ENCODE measurements at regions not wholly inside any gene's neighbourhood (a gene's known extent, or its start where the extent isn't known, plus 50 kb on each side); places are given as distances from the start of the nearest gene placed in this dataset.

DNA sequence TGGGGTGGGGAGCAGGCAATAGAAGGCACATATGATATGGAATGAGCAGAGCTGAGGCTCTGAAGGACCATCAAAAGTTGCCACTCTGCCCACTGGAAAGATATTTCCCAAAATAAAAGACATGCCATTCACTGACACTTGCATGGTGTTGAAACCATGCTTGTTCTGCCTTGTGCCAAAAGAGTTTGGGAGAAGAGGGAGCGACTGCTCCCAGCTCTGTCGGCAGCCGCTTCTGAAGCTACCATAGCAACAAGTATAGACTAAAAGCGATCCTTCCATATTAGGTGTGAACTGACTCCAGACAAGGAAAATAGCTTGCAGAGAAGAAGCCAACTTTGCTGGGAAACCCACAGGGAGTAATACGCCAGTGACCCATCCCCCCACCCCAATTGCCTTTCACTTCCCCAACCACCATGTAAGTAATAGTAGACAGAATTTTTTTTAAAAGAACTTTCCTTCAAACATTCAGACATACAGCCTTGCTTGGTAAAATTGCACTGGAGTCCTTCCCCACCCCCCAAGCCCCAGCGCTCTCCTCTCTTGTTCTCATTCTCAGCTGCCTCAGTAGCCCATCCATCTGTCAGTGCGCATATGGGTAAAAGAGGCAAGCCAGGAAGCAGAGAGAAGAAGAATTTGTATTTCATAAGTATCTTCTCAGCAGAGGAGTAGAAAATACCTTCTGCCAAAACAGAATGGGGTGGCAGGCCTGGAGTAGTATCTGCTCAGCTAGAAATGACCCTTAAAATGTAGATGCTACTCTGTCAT is 263.7 kb downstream of the OMA1 start:
- H3K36me3 ChIP-seq (ENCODE audit: insufficient read depth, low read length): no peaks in the 10 kb centered on the region
- peaks cover 9% of the 10 kb centered on the region for H3K4me1 ChIP-seq (ENCODE audit: low read length)
- no peak overlapping the region for H3K27ac ChIP-seq (ENCODE audit: low read length)
- H3K9me3 ChIP-seq (ENCODE audit: low read length): no peaks in the 10 kb centered on the region
- no peaks in the 10 kb centered on the region for H3K79me2 ChIP-seq (ENCODE audit: low read length)
- H4K20me1 ChIP-seq (ENCODE audit: insufficient read depth, low read depth, low read length): no peaks in the 10 kb centered on the region
- DNase-seq: no peak
- no peak overlapping the region for H3K4me2 ChIP-seq (ENCODE audit: low read depth, low read length, poor library complexity, severe bottlenecking)
- H2AFZ ChIP-seq (ENCODE audit: low read length): no peak overlapping the region
- H3K9ac ChIP-seq (ENCODE audit: low read length): no peak overlapping the region
- no peaks in the 10 kb centered on the region for H3K27me3 ChIP-seq (ENCODE audit: low read length)
- no peaks in the 10 kb centered on the region for H3K9me2 ChIP-seq (replicated peaks; ENCODE audit: insufficient read depth, low read length)
- no peak overlapping the region for H3K4me3 ChIP-seq (ENCODE audit: low read length)

DNA sequence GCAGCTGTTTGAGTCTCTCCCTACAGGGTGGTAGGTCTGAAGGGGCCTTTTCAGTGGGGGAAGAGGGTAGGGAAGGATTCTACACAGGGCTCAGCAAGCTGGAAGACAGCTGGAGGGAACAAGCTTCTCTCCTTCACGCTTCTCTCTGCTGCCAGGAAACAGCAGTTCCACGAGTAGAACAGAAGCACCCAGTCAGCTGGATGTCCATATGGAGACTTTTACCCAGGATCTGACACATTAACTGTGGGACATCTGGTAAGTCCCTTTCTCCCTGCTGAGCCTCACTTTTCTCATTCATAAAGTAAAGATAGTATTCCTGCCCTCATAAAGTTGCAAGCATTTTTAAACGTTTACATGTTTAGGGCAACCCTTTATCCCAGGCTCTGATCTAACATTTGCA is 280.3 kb downstream of the OMA1 start:
- H3K79me2 ChIP-seq (ENCODE audit: low read length): no peaks in the 10 kb centered on the region
- no peaks in the 10 kb centered on the region for H3K4me1 ChIP-seq (ENCODE audit: low read length)
- H2AFZ ChIP-seq (ENCODE audit: low read length): no peak overlapping the region
- H3K9ac ChIP-seq (ENCODE audit: low read length): no peak overlapping the region
- DNase-seq: no peak
- no peaks in the 10 kb centered on the region for H4K20me1 ChIP-seq (ENCODE audit: insufficient read depth, low read depth, low read length)
- no peak overlapping the region for H3K4me3 ChIP-seq (ENCODE audit: low read length)
- H3K27me3 ChIP-seq (ENCODE audit: low read length): no peaks in the 10 kb centered on the region
- no peaks in the 10 kb centered on the region for H3K9me3 ChIP-seq (ENCODE audit: low read length)
- no peak overlapping the region for H3K4me2 ChIP-seq (ENCODE audit: low read depth, low read length, poor library complexity, severe bottlenecking)
- H3K36me3 ChIP-seq (ENCODE audit: insufficient read depth, low read length): no peaks in the 10 kb centered on the region
- no peak overlapping the region for H3K27ac ChIP-seq (ENCODE audit: low read length)
- no peaks in the 10 kb centered on the region for H3K9me2 ChIP-seq (replicated peaks; ENCODE audit: insufficient read depth, low read length)

DNA sequence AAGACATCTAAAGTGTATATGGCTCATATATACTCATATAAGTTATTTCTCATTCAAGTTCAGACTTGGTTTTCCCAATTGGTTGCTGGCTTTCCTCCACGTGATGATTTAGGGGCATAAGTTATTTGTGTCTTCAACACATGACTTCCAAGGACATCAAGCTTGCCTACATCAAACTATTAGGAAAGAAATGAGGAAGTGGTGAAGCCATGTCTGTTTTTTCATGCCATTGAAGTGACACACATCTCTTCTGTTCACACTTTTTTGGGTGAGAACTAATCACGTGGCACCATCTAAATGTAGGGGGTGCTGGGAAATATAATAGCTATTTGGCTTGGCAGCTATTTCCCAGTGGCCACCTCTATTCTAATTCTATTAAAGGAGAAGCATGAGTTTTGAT is 282.1 kb downstream of the OMA1 start:
- DNase-seq: no peak
- Histone ChIP-seq H3K4me3 (ENCODE audit: low read length) (no peak overlapping the region), H3K27ac (ENCODE audit: low read length) (no peak overlapping the region), H3K4me1 (ENCODE audit: low read length) (no peaks in the 10 kb centered on the region), H3K36me3 (ENCODE audit: insufficient read depth, low read length) (no peaks in the 10 kb centered on the region), H3K9me2 (replicated peaks; ENCODE audit: insufficient read depth, low read length) (no peaks in the 10 kb centered on the region), H2AFZ (ENCODE audit: low read length) (no peak overlapping the region), H4K20me1 (ENCODE audit: insufficient read depth, low read depth, low read length) (no peaks in the 10 kb centered on the region), H3K79me2 (ENCODE audit: low read length) (no peaks in the 10 kb centered on the region), H3K9me3 (ENCODE audit: low read length) (no peaks in the 10 kb centered on the region), H3K4me2 (ENCODE audit: low read depth, low read length, poor library complexity, severe bottlenecking) (no peak overlapping the region), H3K27me3 (ENCODE audit: low read length) (no peaks in the 10 kb centered on the region), H3K9ac (ENCODE audit: low read length) (no peak overlapping the region)

DNA sequence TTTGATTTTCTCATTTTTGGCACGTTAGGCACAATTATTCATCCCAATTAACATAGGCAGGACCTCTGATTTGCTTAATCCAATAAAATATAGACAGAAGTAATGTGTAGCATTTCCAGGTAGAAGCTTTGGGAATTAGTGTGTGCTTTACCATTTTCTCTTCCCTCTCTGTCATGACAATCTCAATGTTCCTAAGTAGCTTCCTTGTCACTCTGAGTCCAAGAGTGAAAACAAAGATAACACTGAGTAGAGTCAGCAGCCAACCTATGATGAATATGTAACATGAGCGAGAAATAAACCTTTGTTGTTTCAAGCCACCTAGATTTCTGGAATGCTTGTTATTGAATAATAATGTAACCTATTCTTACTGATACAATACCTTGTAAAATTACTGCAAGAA is 283.8 kb downstream of the OMA1 start:
- Histone ChIP-seq H2AFZ (ENCODE audit: low read length) (no peak overlapping the region), H3K36me3 (ENCODE audit: insufficient read depth, low read length) (no peaks in the 10 kb centered on the region), H3K27ac (ENCODE audit: low read length) (no peak overlapping the region), H3K27me3 (ENCODE audit: low read length) (no peaks in the 10 kb centered on the region), H3K9me3 (ENCODE audit: low read length) (no peaks in the 10 kb centered on the region), H3K4me2 (ENCODE audit: low read depth, low read length, poor library complexity, severe bottlenecking) (no peak overlapping the region), H4K20me1 (ENCODE audit: insufficient read depth, low read depth, low read length) (no peaks in the 10 kb centered on the region), H3K4me3 (ENCODE audit: low read length) (no peak overlapping the region), H3K4me1 (ENCODE audit: low read length) (no peaks in the 10 kb centered on the region), H3K79me2 (ENCODE audit: low read length) (no peaks in the 10 kb centered on the region), H3K9ac (ENCODE audit: low read length) (no peak overlapping the region), H3K9me2 (replicated peaks; ENCODE audit: insufficient read depth, low read length) (no peaks in the 10 kb centered on the region)
- DNase-seq: no peak

DNA sequence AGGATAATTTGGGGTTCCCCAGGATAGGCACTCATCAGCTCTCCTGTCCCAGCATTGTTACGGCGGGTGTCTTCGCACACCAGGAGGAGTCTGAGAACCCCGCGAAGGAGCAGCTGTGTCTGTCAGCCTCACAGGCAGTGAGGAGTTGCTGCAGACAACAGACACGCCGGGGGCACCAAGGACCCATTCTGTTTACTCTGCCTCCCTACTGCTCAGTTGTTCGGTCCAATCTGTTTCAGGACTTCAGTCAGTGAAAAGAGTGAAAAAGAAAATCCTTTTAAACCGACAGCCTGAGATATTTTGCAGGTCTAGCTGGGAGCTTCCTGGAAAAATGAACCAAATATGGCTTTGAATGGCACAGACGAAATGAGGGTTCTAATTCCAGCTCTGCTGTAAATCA is 288.4 kb downstream of the OMA1 start:
- Histone ChIP-seq H3K4me1 (ENCODE audit: low read length) (no peaks in the 10 kb centered on the region), H3K4me2 (ENCODE audit: low read depth, low read length, poor library complexity, severe bottlenecking) (no peak overlapping the region), H3K79me2 (ENCODE audit: low read length) (no peaks in the 10 kb centered on the region), H3K9me3 (ENCODE audit: low read length) (no peaks in the 10 kb centered on the region), H2AFZ (ENCODE audit: low read length) (no peak overlapping the region), H4K20me1 (ENCODE audit: insufficient read depth, low read depth, low read length) (no peaks in the 10 kb centered on the region), H3K36me3 (ENCODE audit: insufficient read depth, low read length) (no peaks in the 10 kb centered on the region), H3K4me3 (ENCODE audit: low read length) (no peak overlapping the region), H3K27ac (ENCODE audit: low read length) (no peak overlapping the region), H3K27me3 (ENCODE audit: low read length) (no peaks in the 10 kb centered on the region), H3K9me2 (replicated peaks; ENCODE audit: insufficient read depth, low read length) (no peaks in the 10 kb centered on the region), H3K9ac (ENCODE audit: low read length) (no peak overlapping the region)
- DNase-seq: no peak

DNA sequence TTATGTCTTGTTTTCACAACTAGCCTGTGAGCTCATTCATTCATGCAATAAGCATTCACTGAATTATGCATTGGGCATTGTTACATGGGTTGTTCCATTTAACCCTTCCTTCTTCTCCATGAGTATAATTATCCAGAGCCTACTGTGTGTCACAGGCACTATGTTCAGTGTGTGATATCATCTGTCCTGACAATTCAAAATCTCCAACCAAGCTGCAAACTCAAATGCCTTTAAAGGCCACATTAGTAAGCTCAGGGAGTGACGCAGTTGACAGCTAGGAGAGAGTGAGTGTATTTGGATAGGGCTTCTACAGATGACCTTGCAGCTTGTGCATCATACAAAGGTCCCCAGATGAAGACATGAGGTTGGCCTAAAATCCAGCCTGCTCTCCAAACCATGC is 289.5 kb downstream of the OMA1 start:
- no peak overlapping the region for H2AFZ ChIP-seq (ENCODE audit: low read length)
- H3K27ac ChIP-seq (ENCODE audit: low read length): no peak overlapping the region
- no peaks in the 10 kb centered on the region for H4K20me1 ChIP-seq (ENCODE audit: insufficient read depth, low read depth, low read length)
- no peaks in the 10 kb centered on the region for H3K27me3 ChIP-seq (ENCODE audit: low read length)
- H3K4me3 ChIP-seq (ENCODE audit: low read length): no peak overlapping the region
- no peaks in the 10 kb centered on the region for H3K4me1 ChIP-seq (ENCODE audit: low read length)
- no peak overlapping the region for H3K4me2 ChIP-seq (ENCODE audit: low read depth, low read length, poor library complexity, severe bottlenecking)
- H3K9ac ChIP-seq (ENCODE audit: low read length): no peak overlapping the region
- no peaks in the 10 kb centered on the region for H3K79me2 ChIP-seq (ENCODE audit: low read length)
- H3K36me3 ChIP-seq (ENCODE audit: insufficient read depth, low read length): no peaks in the 10 kb centered on the region
- H3K9me2 ChIP-seq (replicated peaks; ENCODE audit: insufficient read depth, low read length): no peaks in the 10 kb centered on the region
- peak; percentile 24 for DNase-seq
- H3K9me3 ChIP-seq (ENCODE audit: low read length): no peaks in the 10 kb centered on the region

DNA sequence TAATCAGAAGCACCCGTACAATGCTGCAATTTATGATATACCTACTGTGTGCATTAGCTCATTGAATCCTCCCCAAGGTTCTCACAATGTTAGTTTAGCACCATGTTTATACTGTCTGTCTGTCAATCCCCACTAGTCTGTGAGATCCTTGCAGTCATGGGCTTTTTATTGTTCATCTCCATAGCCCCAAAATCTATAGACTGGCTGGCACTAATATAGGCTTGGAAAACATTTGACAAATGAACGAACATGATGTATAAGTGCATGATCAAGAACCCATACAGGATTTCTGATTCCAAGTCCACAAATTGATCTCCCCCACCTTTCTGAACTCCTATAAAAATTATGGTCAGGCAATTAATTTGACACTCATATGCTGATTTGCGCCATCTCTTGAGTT is 290.0 kb downstream of the OMA1 start:
- Histone ChIP-seq H4K20me1 (ENCODE audit: insufficient read depth, low read depth, low read length) (no peaks in the 10 kb centered on the region), H3K9me2 (replicated peaks; ENCODE audit: insufficient read depth, low read length) (no peaks in the 10 kb centered on the region), H3K27me3 (ENCODE audit: low read length) (no peaks in the 10 kb centered on the region), H3K36me3 (ENCODE audit: insufficient read depth, low read length) (no peaks in the 10 kb centered on the region), H3K4me1 (ENCODE audit: low read length) (no peaks in the 10 kb centered on the region), H3K9ac (ENCODE audit: low read length) (no peak overlapping the region), H3K9me3 (ENCODE audit: low read length) (no peaks in the 10 kb centered on the region), H2AFZ (ENCODE audit: low read length) (no peak overlapping the region), H3K4me3 (ENCODE audit: low read length) (no peak overlapping the region), H3K4me2 (ENCODE audit: low read depth, low read length, poor library complexity, severe bottlenecking) (no peak overlapping the region), H3K27ac (ENCODE audit: low read length) (no peak overlapping the region), H3K79me2 (ENCODE audit: low read length) (no peaks in the 10 kb centered on the region)
- peak; percentile 35 for DNase-seq

DNA sequence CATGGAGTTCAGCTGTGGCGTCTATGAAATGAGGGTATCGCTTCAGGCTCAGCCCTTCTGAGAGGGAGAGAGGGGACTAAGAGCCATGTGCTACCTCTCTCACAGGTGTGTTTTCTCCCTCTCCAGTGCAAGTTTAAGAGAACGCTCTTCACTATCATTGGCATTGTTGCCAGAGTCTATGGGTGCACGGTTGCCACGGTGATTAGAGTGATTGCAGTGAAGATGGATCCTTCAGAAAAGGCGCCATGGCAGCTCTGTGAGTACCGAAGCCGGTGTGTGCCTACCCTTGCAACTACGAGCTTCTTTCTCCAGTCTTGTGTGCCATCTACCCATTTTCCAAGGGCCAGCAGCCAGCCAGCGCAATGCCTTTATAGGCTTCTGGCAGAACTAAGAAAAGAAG is 290.5 kb downstream of the OMA1 start:
- peak; percentile 28 for DNase-seq
- H3K36me3 ChIP-seq (ENCODE audit: insufficient read depth, low read length): no peaks in the 10 kb centered on the region

More for the DNA sequence above, 290.5 kb downstream of the OMA1 start:
- Histone ChIP-seq H3K27me3 (ENCODE audit: low read length) (no peaks in the 10 kb centered on the region), H3K4me3 (ENCODE audit: low read length) (no peak overlapping the region), H3K9me3 (ENCODE audit: low read length) (no peaks in the 10 kb centered on the region), H3K4me2 (ENCODE audit: low read depth, low read length, poor library complexity, severe bottlenecking) (no peak overlapping the region), H3K79me2 (ENCODE audit: low read length) (no peaks in the 10 kb centered on the region), H3K9me2 (replicated peaks; ENCODE audit: insufficient read depth, low read length) (no peaks in the 10 kb centered on the region), H3K4me1 (ENCODE audit: low read length) (no peaks in the 10 kb centered on the region), H3K9ac (ENCODE audit: low read length) (no peak overlapping the region), H4K20me1 (ENCODE audit: insufficient read depth, low read depth, low read length) (no peaks in the 10 kb centered on the region), H3K27ac (ENCODE audit: low read length) (no peak overlapping the region), H2AFZ (ENCODE audit: low read length) (no peak overlapping the region)
